Coronary artery (tissue), 2 donors: ENCODE measurements at regions not wholly inside any gene's neighbourhood (a gene's known extent, or its start where the extent isn't known, plus 50 kb on each side); places are given as distances from the start of the nearest gene placed in this dataset.

Experiments used
- DNase-seq: peaks from one replicate; pipeline ENCODE4 v3.0.0-alpha.2; 2017; ENCODE audit warnings: low spot score
- H3K27ac ChIP-seq, 2 donors: fragments of 200-600 bp; sonication (generic); one replicate each; pipeline ENCODE4 v1.5.1; 2016 to 2019
- H3K4me3 ChIP-seq: fragments of 200-600 bp; sonication (generic); 2 replicates; pipeline ENCODE4 v1.5.1; 2016; ENCODE audit warnings: mild to moderate bottlenecking, moderate library complexity
- CTCF ChIP-seq: fragments of 200-600 bp; sonication (generic); IDR thresholded peaks from one replicate; pipeline ENCODE4 v1.5.1; 2019; ENCODE audit warnings: antibody characterized with exemption

- Histone ChIP-seq H3K27ac (no peak overlapping the region), H3K4me3 (no peak overlapping the region)
- TF ChIP-seq CTCF, result no peak
- DNase-seq, result no peak
These were observed 130.1 kb downstream of the LRRC70 start for GRCh38 chr5:62708481-62709325.

- Histone ChIP-seq H3K4me3 (no peak overlapping the region), H3K27ac (no peak overlapping the region)
- no peak for DNase-seq
- TF ChIP-seq CTCF, result no peak
These were observed 128.9 kb downstream of the LRRC70 start for GRCh38 chr5:62707563-62707962.

- no peak for DNase-seq
- Histone ChIP-seq H3K4me3 (no peak overlapping the region), H3K27ac (no peak overlapping the region)
- no peak for TF ChIP-seq CTCF
These were observed 128.5 kb downstream of the LRRC70 start for GRCh38 chr5:62707131-62707530.

- no peak for TF ChIP-seq CTCF
- no peak for DNase-seq
- Histone ChIP-seq H3K4me3 (no peak overlapping the region), H3K27ac (no peak overlapping the region)
These were observed 126.4 kb downstream of the LRRC70 start for GRCh38 chr5:62705022-62705421.

GRCh38 chr5:62702126-62702525 is 123.5 kb downstream of the LRRC70 start:
- DNase-seq, result no peak
- H3K27ac ChIP-seq, result no peak overlapping the region
- TF ChIP-seq CTCF, result no peak
- H3K4me3 ChIP-seq, result no peak overlapping the region

GRCh38 chr5:62701036-62701435 is 122.4 kb downstream of the LRRC70 start:
- no peak for TF ChIP-seq CTCF
- H3K27ac ChIP-seq, result no peak overlapping the region

GRCh38 chr5:62698756-62699155 is 120.1 kb downstream of the LRRC70 start:
- no peak overlapping the region for H3K4me3 ChIP-seq
- H3K27ac ChIP-seq, result no peak overlapping the region
- TF ChIP-seq CTCF, result no peak
- no peak for DNase-seq

More at GRCh38 chr5:62701036-62701435, 122.4 kb downstream of the LRRC70 start:
- no peak for DNase-seq
- no peak overlapping the region for H3K4me3 ChIP-seq
